WTC11 (cell line): ENCODE measurements at regions not wholly inside any gene's neighbourhood (a gene's known extent, or its start where the extent isn't known, plus 50 kb on each side); places are given as distances from the start of the nearest gene placed in this dataset.

Experiments used
- ATAC-seq: fragments of 200-7000 bp; cut with Tn5 transposase; 2 replicates; pipeline ENCODE4 v1.10.0; 2021; ENCODE audit warnings: mild to moderate bottlenecking, moderate library complexity
- CTCF ChIA-PET: fragments of 300-600 bp; sonication (Branson Sonifier 250); formaldehyde crosslinking; loops from one replicate; lab custom pipeline; 2021; ENCODE audit warnings: antibody characterized with exemption; lab: Charles Lee
- POLR2A ChIA-PET: fragments of 350-600 bp; sonication (Branson Sonifier 250); formaldehyde crosslinking; loops from one replicate; lab custom pipeline; 2021; ENCODE audit warnings: antibody characterized with exemption; lab: Charles Lee
- DNase-seq: peaks from one replicate; pipeline ENCODE4 v3.0.0; 2021; ENCODE audit warnings: low spot score
- H3K27ac Mint-ChIP-seq: 2 replicates; pipeline ENCODE4 v1.8.0; 2021; ENCODE audit warnings: mixed read lengths
- H3K27me3 Mint-ChIP-seq: 2 replicates; pipeline ENCODE4 v1.8.0; 2021; ENCODE audit warnings: low read depth, mild to moderate bottlenecking, moderate library complexity, mixed read lengths
- H3K36me3 Mint-ChIP-seq: 2 replicates; pipeline ENCODE4 v1.8.0; 2021; ENCODE audit warnings: mixed read lengths
- H3K4me1 Mint-ChIP-seq: 2 replicates; pipeline ENCODE4 v1.8.0; 2022; ENCODE audit warnings: mixed read lengths
- H3K4me3 Mint-ChIP-seq: 2 replicates; pipeline ENCODE4 v1.8.0; 2021; ENCODE audit warnings: mild to moderate bottlenecking, moderate library complexity, mixed read lengths
- H3K9me3 Mint-ChIP-seq: 2 replicates; pipeline ENCODE4 v1.8.0; 2021; ENCODE audit warnings: mixed read lengths
- AFF4 ChIP-seq: sonication (generic); formaldehyde crosslinking; IDR thresholded peaks from 2 replicates; pipeline ENCODE4 v1.8.1; 2023; ENCODE audit warnings: mild to moderate bottlenecking, missing genetic modification reagents, borderline replicate concordance
- ELF4 ChIP-seq: sonication (generic); formaldehyde crosslinking; IDR thresholded peaks from 2 replicates; pipeline ENCODE4 v1.8.1; 2022; ENCODE audit warnings: low read depth, mild to moderate bottlenecking, moderate library complexity, missing genetic modification reagents
- ERG ChIP-seq: fragments of 250-450 bp; sonication (Bioruptor Pico); IDR thresholded peaks from 2 replicates; pipeline ENCODE4 v1.8.0; 2021; ENCODE audit warnings: mild to moderate bottlenecking
- KAT7 ChIP-seq: sonication (generic); formaldehyde crosslinking; IDR thresholded peaks from 2 replicates; pipeline ENCODE4 v1.8.1; 2023; ENCODE audit warnings: missing genetic modification reagents, mild to moderate bottlenecking, borderline replicate concordance
- RORB ChIP-seq: fragments of 250-450 bp; sonication (Bioruptor Pico); IDR thresholded peaks from 2 replicates; pipeline ENCODE4 v1.9.0; 2021; ENCODE audit warnings: mild to moderate bottlenecking
- STAT6 ChIP-seq: sonication (generic); formaldehyde crosslinking; conservative IDR thresholded peaks from 2 replicates; pipeline ENCODE4 v1.8.1; 2023; ENCODE audit warnings: mild to moderate bottlenecking, low read depth, missing genetic modification reagents, moderate library complexity
- TEAD1 ChIP-seq: sonication (generic); formaldehyde crosslinking; IDR thresholded peaks from 2 replicates; pipeline ENCODE4 v1.8.0; 2022; ENCODE audit warnings: mild to moderate bottlenecking, missing genetic modification reagents
- ZNF416 ChIP-seq: fragments of 250-450 bp; sonication (Bioruptor Pico); IDR thresholded peaks from 2 replicates; pipeline ENCODE4 v1.9.0; 2021; ENCODE audit warnings: mild to moderate bottlenecking, inconsistent platforms
- ZNF671 ChIP-seq: fragments of 250-450 bp; sonication (Bioruptor Pico); IDR thresholded peaks from 2 replicates; pipeline ENCODE4 v1.8.0; 2021; ENCODE audit warnings: mild to moderate bottlenecking

- H3K27ac Mint-ChIP-seq: no peak overlapping the region
- H3K4me1 Mint-ChIP-seq: peaks cover 14% of the 10 kb centered on the region
- no peak for ATAC-seq
- no peaks in the 10 kb centered on the region for H3K9me3 Mint-ChIP-seq
- H3K36me3 Mint-ChIP-seq: no peaks in the 10 kb centered on the region
- no peak for DNase-seq
- H3K4me3 Mint-ChIP-seq: no peak overlapping the region
- peaks cover 4% of the 10 kb centered on the region; the same call in 1 of the 2 replicates for H3K27me3 Mint-ChIP-seq
- ChIA-PET CTCF (no interaction called here), POLR2A (no interaction called here)
- TF ChIP-seq RORB (CRISPR knock-in tag) (no peak), ERG (CRISPR knock-in tag) (no peak), ELF4 (CRISPR knock-in tag) (no peak), ZNF416 (CRISPR knock-in tag) (no peak)
Observed at GRCh38 chr4:24645765-24646550, 61.6 kb upstream of the DHX15 start.

GRCh38 chr4:24646798-24647460 is 62.6 kb upstream of the DHX15 start:
- CTCF ChIA-PET: no interaction called here
- Mint-ChIP-seq H3K27ac (no peak overlapping the region), H3K27me3 (peaks cover under 1% of the 10 kb centered on the region; the same call in 1 of the 2 replicates), H3K4me3 (no peak overlapping the region), H3K36me3 (no peaks in the 10 kb centered on the region), H3K4me1 (peaks cover 16% of the 10 kb centered on the region), H3K9me3 (no peaks in the 10 kb centered on the region)
- DNase-seq: no peak
- POLR2A ChIA-PET: no interaction called here
- TF ChIP-seq AFF4 (CRISPR knock-in tag) (no peak), ERG (CRISPR knock-in tag) (no peak), ZNF671 (CRISPR knock-in tag) (no peak), STAT6 (CRISPR knock-in tag) (no peak), KAT7 (CRISPR knock-in tag) (no peak), TEAD1 (CRISPR knock-in tag) (no peak)
- ATAC-seq: no peak
